OCI-LY3 (cell line): ENCODE measurements at regions not wholly inside any gene's neighbourhood (a gene's known extent, or its start where the extent isn't known, plus 50 kb on each side); places are given as distances from the start of the nearest gene placed in this dataset.

Source experiments
- H2AFZ ChIP-seq: fragments of 200-600, 300-600 bp; shearing (Covaris generic); 2 replicates; pipeline ENCODE4 v1.6.0; 2014; ENCODE audit warnings: antibody characterized with exemption, low read depth, low read length
- H3K27ac ChIP-seq: fragments of 200-600, 300-600 bp; sonication (generic); 2 replicates; pipeline ENCODE4 v1.5.1; 2014; ENCODE audit warnings: mild to moderate bottlenecking, low read length, moderate library complexity, mixed read lengths
- H3K27me3 ChIP-seq: fragments of 200-600, 300-600 bp; sonication (generic); 2 replicates; pipeline ENCODE4 v1.6.1; 2014; ENCODE audit warnings: low read depth, low read length, mixed read lengths
- H3K36me3 ChIP-seq: fragments of 200-600, 300-600 bp; sonication (generic); replicated peaks from 2 replicates; pipeline ENCODE3; 2014; ENCODE audit warnings: low read depth, low read length, mixed read lengths
- H3K4me1 ChIP-seq: fragments of 300-600, 200-600 bp; sonication (generic); 2 replicates; pipeline ENCODE4 v1.6.1; 2014; ENCODE audit warnings: low read length, mixed read lengths
- H3K4me2 ChIP-seq: fragments of 200-600, 300-600 bp; sonication (generic); 2 replicates; pipeline ENCODE4 v1.6.1; 2014; ENCODE audit warnings: low read length, mixed read lengths
- H3K4me3 ChIP-seq: fragments of 300-600, 200-600 bp; sonication (generic); 2 replicates; pipeline ENCODE4 v1.5.1; 2014; ENCODE audit warnings: antibody characterized with exemption, mild to moderate bottlenecking, low read length, moderate library complexity
- H3K79me2 ChIP-seq: fragments of 300-600, 200-600 bp; shearing (Covaris generic); 2 replicates; pipeline ENCODE4 v1.6.1; 2014; ENCODE audit warnings: mild to moderate bottlenecking, low read length, mixed read lengths
- H3K9ac ChIP-seq: fragments of 300-600, 200-600 bp; shearing (Covaris generic); 2 replicates; pipeline ENCODE4 v1.6.0; 2014; ENCODE audit warnings: mild to moderate bottlenecking, low read length, moderate library complexity
- H3K9me3 ChIP-seq: fragments of 200-600, 300-600 bp; shearing (Covaris generic); 2 replicates; pipeline ENCODE4 v1.6.1; 2014; ENCODE audit warnings: low read length, mixed read lengths; ENCODE audit not compliant: insufficient read depth
- H4K20me1 ChIP-seq: fragments of 200-600, 300-600 bp; sonication (generic); 2 replicates; pipeline ENCODE4 v1.6.1; 2016; ENCODE audit warnings: low read length, mixed read lengths; ENCODE audit not compliant: insufficient read depth
- EZH2phosphoT487 ChIP-seq: fragments of 200-600 bp; shearing (Covaris generic); IDR thresholded peaks from 2 replicates; pipeline ENCODE4 v1.6.1; 2018; ENCODE audit warnings: antibody characterized with exemption, mixed run types, low read depth
- TF ChIP-seq, protein P1 (sequence below): fragments of 200-600, 300-600 bp; sonication (generic); IDR thresholded peaks from 2 replicates; pipeline ENCODE4 v1.5.1; 2014; ENCODE audit warnings: antibody characterized with exemption, low read length, low read depth

DNA sequence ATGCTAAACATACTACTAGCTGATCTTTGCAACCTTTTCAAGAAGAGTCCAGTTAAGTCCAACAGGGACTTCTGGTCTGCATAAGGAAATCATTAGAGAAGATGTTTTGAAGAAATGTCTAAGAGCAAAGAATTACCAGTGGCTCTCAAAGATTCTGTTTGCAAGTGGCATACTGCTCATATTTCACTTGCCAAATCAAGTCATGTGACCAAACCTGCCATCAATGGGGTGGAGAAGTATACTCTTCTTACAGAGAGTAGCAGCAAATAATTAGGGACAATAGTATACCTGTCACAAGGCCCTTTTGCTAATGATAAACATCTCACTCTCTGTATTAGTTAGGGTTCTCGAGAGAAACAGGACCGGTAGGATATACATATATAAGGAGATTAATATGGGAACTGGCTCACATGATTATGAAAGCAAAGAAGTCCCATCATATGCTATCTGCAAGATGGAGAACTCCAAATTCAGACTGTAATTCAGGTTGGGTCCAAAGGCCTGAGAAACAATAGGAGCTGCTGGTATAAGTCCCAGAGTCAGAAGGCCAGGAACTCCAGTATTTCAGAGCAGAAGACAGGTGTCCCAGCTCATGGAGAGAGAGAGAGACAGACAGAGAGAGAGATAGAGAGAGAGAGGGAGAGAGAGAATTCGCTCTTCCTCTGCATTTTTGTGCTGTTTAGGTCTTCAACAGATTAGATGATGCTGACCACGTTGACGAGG, 111.5 kb downstream of the LCA5 start:
- no peaks in the 10 kb centered on the region for H3K9me3 ChIP-seq
- no peak overlapping the region for H2AFZ ChIP-seq
- H3K27me3 ChIP-seq, result no peaks in the 10 kb centered on the region
- H3K79me2 ChIP-seq, result no peaks in the 10 kb centered on the region
- no peak overlapping the region for H3K27ac ChIP-seq
- H3K9ac ChIP-seq, result no peak overlapping the region
- no peaks in the 10 kb centered on the region for H3K36me3 ChIP-seq
- H4K20me1 ChIP-seq, result no peaks in the 10 kb centered on the region
- no peaks in the 10 kb centered on the region for H3K4me1 ChIP-seq
- H3K4me3 ChIP-seq, result no peak overlapping the region
- H3K4me2 ChIP-seq, result no peak overlapping the region
- TF ChIP-seq EZH2phosphoT487, result no peak
- TF ChIP-seq, protein P1, sequence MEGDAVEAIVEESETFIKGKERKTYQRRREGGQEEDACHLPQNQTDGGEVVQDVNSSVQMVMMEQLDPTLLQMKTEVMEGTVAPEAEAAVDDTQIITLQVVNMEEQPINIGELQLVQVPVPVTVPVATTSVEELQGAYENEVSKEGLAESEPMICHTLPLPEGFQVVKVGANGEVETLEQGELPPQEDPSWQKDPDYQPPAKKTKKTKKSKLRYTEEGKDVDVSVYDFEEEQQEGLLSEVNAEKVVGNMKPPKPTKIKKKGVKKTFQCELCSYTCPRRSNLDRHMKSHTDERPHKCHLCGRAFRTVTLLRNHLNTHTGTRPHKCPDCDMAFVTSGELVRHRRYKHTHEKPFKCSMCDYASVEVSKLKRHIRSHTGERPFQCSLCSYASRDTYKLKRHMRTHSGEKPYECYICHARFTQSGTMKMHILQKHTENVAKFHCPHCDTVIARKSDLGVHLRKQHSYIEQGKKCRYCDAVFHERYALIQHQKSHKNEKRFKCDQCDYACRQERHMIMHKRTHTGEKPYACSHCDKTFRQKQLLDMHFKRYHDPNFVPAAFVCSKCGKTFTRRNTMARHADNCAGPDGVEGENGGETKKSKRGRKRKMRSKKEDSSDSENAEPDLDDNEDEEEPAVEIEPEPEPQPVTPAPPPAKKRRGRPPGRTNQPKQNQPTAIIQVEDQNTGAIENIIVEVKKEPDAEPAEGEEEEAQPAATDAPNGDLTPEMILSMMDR, result no peak

DNA sequence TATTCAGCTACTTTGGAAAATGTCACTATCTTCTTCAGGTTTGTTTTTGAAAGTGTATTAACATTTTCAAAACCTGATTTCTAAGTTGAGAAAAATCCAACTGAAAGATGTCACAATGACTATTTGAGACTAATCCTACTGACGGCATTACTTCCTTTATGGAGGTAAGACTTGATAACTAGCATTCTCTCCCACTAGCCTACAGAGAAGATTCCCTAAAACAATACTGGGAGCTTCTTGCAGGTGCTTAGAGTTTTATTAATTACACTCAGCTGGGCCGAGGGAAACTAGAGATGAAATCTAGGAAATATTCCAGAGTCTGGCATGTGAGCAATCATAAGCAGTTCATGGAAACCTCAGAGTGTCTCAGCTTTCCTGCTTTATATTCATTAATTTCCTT, 114.0 kb downstream of the LCA5 start:
- H3K27ac ChIP-seq, result no peak overlapping the region
- H3K9ac ChIP-seq, result no peak overlapping the region
- H3K36me3 ChIP-seq, result no peaks in the 10 kb centered on the region
- H4K20me1 ChIP-seq, result no peaks in the 10 kb centered on the region
- no peaks in the 10 kb centered on the region for H3K4me1 ChIP-seq
- no peak overlapping the region for H2AFZ ChIP-seq
- no peak overlapping the region for H3K4me2 ChIP-seq
- H3K9me3 ChIP-seq, result no peaks in the 10 kb centered on the region
- H3K79me2 ChIP-seq, result no peaks in the 10 kb centered on the region
- no peaks in the 10 kb centered on the region for H3K27me3 ChIP-seq
- no peak overlapping the region for H3K4me3 ChIP-seq
- TF ChIP-seq, protein P1, result no peak
- no peak for TF ChIP-seq EZH2phosphoT487

DNA sequence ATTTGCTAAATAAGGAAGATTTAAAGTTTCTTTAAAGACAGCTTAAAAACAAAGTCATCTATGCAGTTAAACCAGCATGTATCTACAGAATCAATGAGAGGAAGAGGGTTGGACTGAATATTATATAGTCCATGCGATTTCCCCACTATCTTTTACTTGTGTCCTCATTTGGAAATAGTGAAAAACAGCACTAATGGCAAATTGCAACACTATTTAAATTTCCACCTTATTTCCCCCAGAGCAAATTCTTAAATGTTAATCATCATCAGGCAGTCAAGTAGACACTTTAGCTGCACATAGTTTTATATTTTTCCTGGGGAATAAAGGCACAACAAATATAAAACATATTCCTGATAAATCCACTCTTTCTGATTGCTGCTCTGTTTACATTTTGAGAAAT, 114.6 kb downstream of the LCA5 start:
- H3K27ac ChIP-seq, result no peak overlapping the region

DNA sequence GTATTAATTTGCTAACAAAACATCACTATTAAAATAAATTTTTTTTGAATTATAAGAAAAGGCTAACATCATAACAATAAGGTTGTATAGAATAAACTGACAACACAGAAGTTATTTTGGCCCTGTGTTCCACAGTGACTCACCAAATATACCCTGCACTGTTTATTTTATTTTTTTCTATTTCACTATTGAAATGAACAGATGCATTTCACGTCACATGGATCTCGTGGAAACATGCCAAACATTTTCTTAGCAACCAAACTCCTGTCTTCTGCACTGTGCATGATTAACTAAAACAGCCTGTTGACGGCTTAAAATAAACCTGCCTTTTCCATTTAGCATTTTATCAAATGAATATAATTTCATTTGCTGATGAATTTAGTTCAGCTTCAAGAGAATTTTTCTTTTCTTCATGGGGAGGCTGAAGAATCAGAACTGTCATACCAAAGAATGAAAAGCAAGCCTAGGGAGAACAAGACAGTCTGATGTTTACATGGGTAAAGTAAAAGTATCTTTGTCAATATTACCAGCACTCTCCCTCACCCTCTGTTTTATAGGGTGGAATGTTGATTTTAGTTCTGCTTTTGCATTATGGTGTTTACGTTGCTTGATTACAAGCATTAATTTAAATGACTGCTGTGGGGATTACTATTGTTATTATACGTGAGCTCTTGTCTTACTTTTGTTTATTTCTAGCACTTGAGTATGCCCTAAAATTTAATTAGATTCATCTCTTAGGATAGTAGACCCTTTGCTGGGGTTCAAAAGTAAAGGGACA, 115.3 kb downstream of the LCA5 start:
- H2AFZ ChIP-seq, result no peak overlapping the region
- H3K4me1 ChIP-seq, result no peaks in the 10 kb centered on the region
- H3K4me2 ChIP-seq, result no peak overlapping the region
- no peak overlapping the region for H3K4me3 ChIP-seq
- no peaks in the 10 kb centered on the region for H3K36me3 ChIP-seq
- TF ChIP-seq EZH2phosphoT487, result no peak
- TF ChIP-seq, protein P1, result no peak
- no peaks in the 10 kb centered on the region for H3K9me3 ChIP-seq
- no peaks in the 10 kb centered on the region for H3K79me2 ChIP-seq
- H3K27ac ChIP-seq, result no peak overlapping the region
- H3K9ac ChIP-seq, result no peak overlapping the region
- H4K20me1 ChIP-seq, result no peaks in the 10 kb centered on the region
- no peaks in the 10 kb centered on the region for H3K27me3 ChIP-seq

More for the DNA sequence above, 114.6 kb downstream of the LCA5 start:
- no peaks in the 10 kb centered on the region for H3K36me3 ChIP-seq
- no peaks in the 10 kb centered on the region for H3K79me2 ChIP-seq
- no peaks in the 10 kb centered on the region for H3K27me3 ChIP-seq
- no peaks in the 10 kb centered on the region for H3K9me3 ChIP-seq
- H3K4me2 ChIP-seq, result no peak overlapping the region
- no peak overlapping the region for H3K9ac ChIP-seq
- no peaks in the 10 kb centered on the region for H4K20me1 ChIP-seq
- no peaks in the 10 kb centered on the region for H3K4me1 ChIP-seq
- H2AFZ ChIP-seq, result no peak overlapping the region
- no peak overlapping the region for H3K4me3 ChIP-seq
- no peak for TF ChIP-seq EZH2phosphoT487
- TF ChIP-seq, protein P1, result no peak
